RWPE2 (cell line): ENCODE measurements at regions not wholly inside any gene's neighbourhood (a gene's known extent, or its start where the extent isn't known, plus 50 kb on each side); places are given as distances from the start of the nearest gene placed in this dataset.
A peak's percentile ranks its signal among the peaks of the same experiment; 100 is the strongest.

Experiments used
- ATAC-seq: fragments of 200-7000 bp; cut with Tn5 transposase; 3 replicates; pipeline ENCODE4 v1.9.1; 2021; ENCODE audit warnings: low read depth
- DNase-seq: peaks from one replicate; pipeline ENCODE4 v3.0.0-alpha.2; 2020; ENCODE audit warnings: low spot score
- H3K27ac ChIP-seq: fragments of 450-650 bp; 2 replicates; pipeline ENCODE4 v1.5.1; 2017; ENCODE audit warnings: mild to moderate bottlenecking; ENCODE audit not compliant: poor library complexity, severe bottlenecking
- H3K27me3 ChIP-seq: fragments of 250-450 bp; sonication (Bioruptor Pico); 2 replicates; pipeline ENCODE4 v1.5.1; 2021; ENCODE audit warnings: mild to moderate bottlenecking, moderate library complexity; ENCODE audit not compliant: insufficient read depth, poor library complexity, severe bottlenecking
- H3K36me3 ChIP-seq: fragments of 250-450 bp; sonication (Bioruptor Pico); 2 replicates; pipeline ENCODE4 v1.5.1; 2020; ENCODE audit warnings: low read depth, mild to moderate bottlenecking, moderate library complexity
- H3K4me1 ChIP-seq: fragments of 250-450 bp; sonication (Bioruptor Pico); 2 replicates; pipeline ENCODE4 v1.5.1; 2021; ENCODE audit warnings: mild to moderate bottlenecking, moderate library complexity; ENCODE audit not compliant: insufficient read depth, poor library complexity, severe bottlenecking
- H3K4me3 ChIP-seq: fragments of 250-450 bp; sonication (Bioruptor Pico); 2 replicates; pipeline ENCODE4 v1.5.1; 2021; ENCODE audit warnings: mild to moderate bottlenecking, moderate library complexity; ENCODE audit not compliant: severe bottlenecking
- H3K9me3 ChIP-seq: fragments of 250-450 bp; sonication (Bioruptor Pico); 2 replicates; pipeline ENCODE4 v1.5.1; 2021; ENCODE audit warnings: mild to moderate bottlenecking, moderate library complexity; ENCODE audit not compliant: severe bottlenecking
- TF ChIP-seq, protein P1 (sequence below): fragments of 450-650 bp; IDR thresholded peaks from one replicate; pipeline ENCODE4 v1.5.1; 2017; ENCODE audit warnings: mild to moderate bottlenecking, moderate library complexity; ENCODE audit not compliant: poor library complexity, severe bottlenecking

DNA sequence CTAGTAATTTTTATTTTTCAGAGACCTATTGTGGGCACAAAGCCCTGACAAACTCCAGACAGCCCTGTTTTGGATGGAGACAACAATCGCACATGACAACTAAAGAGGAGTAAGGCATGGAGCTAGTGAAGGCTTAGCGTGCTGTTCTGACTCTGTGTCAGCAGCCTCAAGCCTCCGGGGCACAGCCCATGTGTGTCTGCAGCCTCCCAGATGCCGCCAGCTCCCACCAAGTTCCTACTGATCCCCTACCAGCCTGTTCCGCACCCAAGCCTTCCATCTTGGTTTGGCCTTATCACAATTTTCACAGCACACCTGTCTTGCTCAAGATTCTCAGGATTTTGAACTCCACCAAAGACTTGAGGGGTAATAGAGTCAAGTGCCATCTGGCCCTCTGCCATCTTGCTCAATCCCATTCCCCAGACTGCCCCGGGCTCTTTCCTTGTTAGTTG is 70.3 kb upstream of the SH3PXD2B start:
- Histone ChIP-seq H3K4me1 (peaks cover 2% of the 10 kb centered on the region), H3K27me3 (no peaks in the 10 kb centered on the region), H3K27ac (no peak overlapping the region), H3K9me3 (peaks cover 11% of the 10 kb centered on the region), H3K4me3 (no peak overlapping the region), H3K36me3 (no peaks in the 10 kb centered on the region)
- ATAC-seq (no peak), DNase-seq (no peak)
- TF ChIP-seq, protein P1, sequence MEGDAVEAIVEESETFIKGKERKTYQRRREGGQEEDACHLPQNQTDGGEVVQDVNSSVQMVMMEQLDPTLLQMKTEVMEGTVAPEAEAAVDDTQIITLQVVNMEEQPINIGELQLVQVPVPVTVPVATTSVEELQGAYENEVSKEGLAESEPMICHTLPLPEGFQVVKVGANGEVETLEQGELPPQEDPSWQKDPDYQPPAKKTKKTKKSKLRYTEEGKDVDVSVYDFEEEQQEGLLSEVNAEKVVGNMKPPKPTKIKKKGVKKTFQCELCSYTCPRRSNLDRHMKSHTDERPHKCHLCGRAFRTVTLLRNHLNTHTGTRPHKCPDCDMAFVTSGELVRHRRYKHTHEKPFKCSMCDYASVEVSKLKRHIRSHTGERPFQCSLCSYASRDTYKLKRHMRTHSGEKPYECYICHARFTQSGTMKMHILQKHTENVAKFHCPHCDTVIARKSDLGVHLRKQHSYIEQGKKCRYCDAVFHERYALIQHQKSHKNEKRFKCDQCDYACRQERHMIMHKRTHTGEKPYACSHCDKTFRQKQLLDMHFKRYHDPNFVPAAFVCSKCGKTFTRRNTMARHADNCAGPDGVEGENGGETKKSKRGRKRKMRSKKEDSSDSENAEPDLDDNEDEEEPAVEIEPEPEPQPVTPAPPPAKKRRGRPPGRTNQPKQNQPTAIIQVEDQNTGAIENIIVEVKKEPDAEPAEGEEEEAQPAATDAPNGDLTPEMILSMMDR: no peak

GRCh38 chr5:172523146-172523745 is 68.9 kb upstream of the SH3PXD2B start:
- Histone ChIP-seq H3K27ac (no peak overlapping the region), H3K36me3 (no peaks in the 10 kb centered on the region), H3K4me1 (peaks cover 2% of the 10 kb centered on the region), H3K4me3 (no peak overlapping the region), H3K9me3 (peaks cover 11% of the 10 kb centered on the region), H3K27me3 (peaks cover 8% of the 10 kb centered on the region)
- DNase-seq: no peak
- ATAC-seq: no peak
- TF ChIP-seq, protein P1: no peak

GRCh38 chr5:172521338-172521932 is 67.1 kb upstream of the SH3PXD2B start:
- H3K9me3 ChIP-seq: peaks cover 11% of the 10 kb centered on the region
- no peak overlapping the region for H3K27ac ChIP-seq
- TF ChIP-seq, protein P1: no peak
- no peak overlapping the region for H3K4me3 ChIP-seq
- ATAC-seq (no peak), DNase-seq (no peak)
- peaks cover 9% of the 10 kb centered on the region for H3K27me3 ChIP-seq
- H3K36me3 ChIP-seq: no peaks in the 10 kb centered on the region
- H3K4me1 ChIP-seq: peaks cover 2% of the 10 kb centered on the region

DNA sequence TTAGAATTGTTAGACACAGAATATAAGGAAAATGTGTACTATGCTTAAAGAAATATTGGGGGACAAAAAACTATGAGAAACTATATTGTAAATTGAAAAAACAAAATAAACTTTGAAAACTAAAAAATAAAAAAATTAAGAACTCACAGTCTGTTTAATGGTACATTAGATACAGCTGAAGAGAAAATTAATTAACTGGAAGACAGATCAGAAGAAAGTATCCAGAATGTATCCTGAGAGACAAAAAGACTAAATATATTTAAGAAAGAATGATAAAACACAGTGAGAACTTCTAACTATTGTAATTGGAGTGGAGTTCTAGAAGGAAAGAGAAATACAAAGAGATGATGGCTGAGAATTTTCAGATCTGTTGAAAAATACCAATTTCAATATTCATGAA is 57.6 kb upstream of the SH3PXD2B start:
- H3K36me3 ChIP-seq: no peaks in the 10 kb centered on the region
- TF ChIP-seq, protein P1: no peak
- DNase-seq (no peak), ATAC-seq (no peak)
- H3K4me1 ChIP-seq: no peaks in the 10 kb centered on the region
- no peak overlapping the region for H3K4me3 ChIP-seq
- peaks cover 9% of the 10 kb centered on the region for H3K27me3 ChIP-seq
- H3K9me3 ChIP-seq: peaks cover 5% of the 10 kb centered on the region
- H3K27ac ChIP-seq: no peak overlapping the region

DNA sequence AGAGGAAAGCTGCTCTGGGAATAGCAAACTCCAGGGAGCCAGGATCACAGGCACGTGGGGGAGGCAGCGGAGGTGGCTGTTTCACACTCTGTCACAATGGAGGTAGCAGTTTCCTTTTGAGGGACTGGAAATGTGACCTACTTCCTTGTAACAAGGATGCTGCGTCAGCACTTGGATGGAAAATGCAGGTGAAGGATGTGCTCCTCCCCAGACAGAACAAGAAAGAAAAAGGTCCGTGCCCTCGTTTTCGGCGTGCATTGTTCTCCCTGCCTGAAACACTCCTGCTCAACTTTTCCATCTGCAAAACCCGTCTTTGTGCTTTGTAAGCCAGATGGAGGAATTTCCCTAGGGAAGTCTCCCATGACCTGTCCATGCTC is 55.1 kb upstream of the SH3PXD2B start:
- ATAC-seq (no peak), DNase-seq (peak; percentile 41)
- Histone ChIP-seq H3K27me3 (no peaks in the 10 kb centered on the region), H3K4me1 (no peaks in the 10 kb centered on the region), H3K27ac (no peak overlapping the region), H3K9me3 (peaks cover 5% of the 10 kb centered on the region), H3K4me3 (no peak overlapping the region), H3K36me3 (no peaks in the 10 kb centered on the region)
- TF ChIP-seq, protein P1: no peak
